ENCODE measurements at regions not wholly inside any gene's neighbourhood (a gene's known extent, or its start where the extent isn't known, plus 50 kb on each side); places are given as distances from the start of the nearest gene placed in this dataset.

DNA sequence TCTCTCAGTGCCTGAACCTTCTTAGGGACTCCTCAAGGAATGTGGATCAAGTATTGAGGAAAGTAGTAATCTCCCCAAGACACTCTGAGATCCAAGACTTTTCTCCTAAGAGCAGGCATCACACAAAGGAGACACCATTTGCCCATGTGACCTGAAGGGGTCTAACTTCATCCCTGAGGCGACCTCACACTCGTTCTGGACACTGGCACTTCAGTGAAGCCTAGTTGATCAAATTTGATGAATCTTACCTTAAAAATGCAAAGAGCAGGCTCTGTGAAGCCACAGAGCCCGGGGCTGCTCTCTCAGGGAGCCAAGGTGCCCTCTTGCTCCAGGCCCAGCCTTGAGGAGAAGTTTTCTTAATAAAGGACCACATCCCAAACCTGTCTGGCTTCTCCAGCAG, 64.3 kb downstream of the SCN11A start:
- TF ChIP-seq, protein P1, sequence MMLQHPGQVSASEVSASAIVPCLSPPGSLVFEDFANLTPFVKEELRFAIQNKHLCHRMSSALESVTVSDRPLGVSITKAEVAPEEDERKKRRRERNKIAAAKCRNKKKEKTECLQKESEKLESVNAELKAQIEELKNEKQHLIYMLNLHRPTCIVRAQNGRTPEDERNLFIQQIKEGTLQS (IDR thresholded peaks at IDR 0.05), result no peak
- TF ChIP-seq, protein P2, sequence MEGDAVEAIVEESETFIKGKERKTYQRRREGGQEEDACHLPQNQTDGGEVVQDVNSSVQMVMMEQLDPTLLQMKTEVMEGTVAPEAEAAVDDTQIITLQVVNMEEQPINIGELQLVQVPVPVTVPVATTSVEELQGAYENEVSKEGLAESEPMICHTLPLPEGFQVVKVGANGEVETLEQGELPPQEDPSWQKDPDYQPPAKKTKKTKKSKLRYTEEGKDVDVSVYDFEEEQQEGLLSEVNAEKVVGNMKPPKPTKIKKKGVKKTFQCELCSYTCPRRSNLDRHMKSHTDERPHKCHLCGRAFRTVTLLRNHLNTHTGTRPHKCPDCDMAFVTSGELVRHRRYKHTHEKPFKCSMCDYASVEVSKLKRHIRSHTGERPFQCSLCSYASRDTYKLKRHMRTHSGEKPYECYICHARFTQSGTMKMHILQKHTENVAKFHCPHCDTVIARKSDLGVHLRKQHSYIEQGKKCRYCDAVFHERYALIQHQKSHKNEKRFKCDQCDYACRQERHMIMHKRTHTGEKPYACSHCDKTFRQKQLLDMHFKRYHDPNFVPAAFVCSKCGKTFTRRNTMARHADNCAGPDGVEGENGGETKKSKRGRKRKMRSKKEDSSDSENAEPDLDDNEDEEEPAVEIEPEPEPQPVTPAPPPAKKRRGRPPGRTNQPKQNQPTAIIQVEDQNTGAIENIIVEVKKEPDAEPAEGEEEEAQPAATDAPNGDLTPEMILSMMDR (IDR thresholded peaks at IDR 0.05; ENCODE audit: low read depth, low read length, missing input control), result no peak
- TF ChIP-seq, protein P3, sequence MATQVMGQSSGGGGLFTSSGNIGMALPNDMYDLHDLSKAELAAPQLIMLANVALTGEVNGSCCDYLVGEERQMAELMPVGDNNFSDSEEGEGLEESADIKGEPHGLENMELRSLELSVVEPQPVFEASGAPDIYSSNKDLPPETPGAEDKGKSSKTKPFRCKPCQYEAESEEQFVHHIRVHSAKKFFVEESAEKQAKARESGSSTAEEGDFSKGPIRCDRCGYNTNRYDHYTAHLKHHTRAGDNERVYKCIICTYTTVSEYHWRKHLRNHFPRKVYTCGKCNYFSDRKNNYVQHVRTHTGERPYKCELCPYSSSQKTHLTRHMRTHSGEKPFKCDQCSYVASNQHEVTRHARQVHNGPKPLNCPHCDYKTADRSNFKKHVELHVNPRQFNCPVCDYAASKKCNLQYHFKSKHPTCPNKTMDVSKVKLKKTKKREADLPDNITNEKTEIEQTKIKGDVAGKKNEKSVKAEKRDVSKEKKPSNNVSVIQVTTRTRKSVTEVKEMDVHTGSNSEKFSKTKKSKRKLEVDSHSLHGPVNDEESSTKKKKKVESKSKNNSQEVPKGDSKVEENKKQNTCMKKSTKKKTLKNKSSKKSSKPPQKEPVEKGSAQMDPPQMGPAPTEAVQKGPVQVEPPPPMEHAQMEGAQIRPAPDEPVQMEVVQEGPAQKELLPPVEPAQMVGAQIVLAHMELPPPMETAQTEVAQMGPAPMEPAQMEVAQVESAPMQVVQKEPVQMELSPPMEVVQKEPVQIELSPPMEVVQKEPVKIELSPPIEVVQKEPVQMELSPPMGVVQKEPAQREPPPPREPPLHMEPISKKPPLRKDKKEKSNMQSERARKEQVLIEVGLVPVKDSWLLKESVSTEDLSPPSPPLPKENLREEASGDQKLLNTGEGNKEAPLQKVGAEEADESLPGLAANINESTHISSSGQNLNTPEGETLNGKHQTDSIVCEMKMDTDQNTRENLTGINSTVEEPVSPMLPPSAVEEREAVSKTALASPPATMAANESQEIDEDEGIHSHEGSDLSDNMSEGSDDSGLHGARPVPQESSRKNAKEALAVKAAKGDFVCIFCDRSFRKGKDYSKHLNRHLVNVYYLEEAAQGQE (IDR thresholded peaks at IDR 0.05), result no peak
- TF ChIP-seq SP1 (IDR thresholded peaks at IDR 0.05), result no peak
- TF ChIP-seq TAF1 (conservative IDR thresholded peaks at IDR 0.05), result no peak
- no peak for TF ChIP-seq FOXA1 (IDR thresholded peaks at IDR 0.05)
- TF ChIP-seq RAD21 (IDR thresholded peaks at IDR 0.05), result no peak
